SK-N-SH (cell line): ENCODE measurements at regions not wholly inside any gene's neighbourhood (a gene's known extent, or its start where the extent isn't known, plus 50 kb on each side); places are given as distances from the start of the nearest gene placed in this dataset.

ENCODE experiments used
- CTCF ChIA-PET: fragments of 300-600, 350-600 bp; formaldehyde crosslinking; extraction: SDS; loops from one replicate; lab custom pipeline; 2021; lab: Yijun Ruan, JAX
- POLR2A ChIA-PET: fragments of 350-600 bp; sonication (Branson Sonifier 250); formaldehyde crosslinking; extraction: SDS; loops from one replicate; lab custom pipeline; 2020; ENCODE audit warnings: antibody characterized with exemption, inconsistent platforms; lab: Yijun Ruan, JAX
- DNase-seq: peaks from one replicate; pipeline ENCODE4 v3.0.0; 2012
- H2AFZ ChIP-seq: fragments of 200-600 bp; sonication (generic); 2 replicates; pipeline ENCODE4 v1.8.1; 2016; ENCODE audit warnings: antibody characterized with exemption, mild to moderate bottlenecking, low read depth
- H3F3A ChIP-seq: fragments of 200-600 bp; sonication (generic); replicated peaks from 2 replicates; pipeline ENCODE3; 2016; ENCODE audit warnings: antibody characterized with exemption, mild to moderate bottlenecking; ENCODE audit not compliant: insufficient read depth
- H3K27ac ChIP-seq, 2 experiments: fragments of 200-500 bp in 1 of 2; fragments of 200-600 bp in 1 of 2; sonication (Bioruptor generic) in 1 of 2; sonication (generic), shearing (Covaris generic) in 1 of 2; 2 replicates each; pipeline versions ENCODE4 v1.5.1 to v1.6.1; 2014 to 2016; ENCODE audit warnings: low read depth in 2 of 2, inconsistent platforms in 1 of 2, low read length in 1 of 2, mild to moderate bottlenecking in 1 of 2, mixed read lengths in 1 of 2
- H3K27me3 ChIP-seq: fragments of 200-600 bp; sonication (generic), shearing (Covaris generic); 2 replicates; pipeline ENCODE4 v1.6.1; 2016; ENCODE audit warnings: mixed run types; ENCODE audit not compliant: insufficient read depth
- H3K36me3 ChIP-seq, 2 experiments: fragments of 200-500 bp in 1 of 2; fragments of 200-600 bp in 1 of 2; sonication (Bioruptor generic) in 1 of 2; sonication (generic) in 1 of 2; replicated peaks in 1 of 2; 2 replicates each; pipeline versions ENCODE3 to v1.5.1; 2014 to 2016; ENCODE audit warnings: low read length in 1 of 2, mild to moderate bottlenecking in 1 of 2; ENCODE audit not compliant: insufficient read depth in 2 of 2, control insufficient read depth in 1 of 2
- H3K4me1 ChIP-seq, 2 experiments: fragments of 200-500 bp in 1 of 2; fragments of 200-600 bp in 1 of 2; sonication (Bioruptor generic) in 1 of 2; sonication (generic), shearing (Covaris generic) in 1 of 2; 2 replicates each; pipeline versions ENCODE4 v1.5.1 to v1.6.1; 2014 to 2016; ENCODE audit warnings: low read depth in 1 of 2, low read length in 1 of 2, mixed run types in 1 of 2; ENCODE audit not compliant: insufficient read depth in 2 of 2, control insufficient read depth in 1 of 2
- H3K4me2 ChIP-seq: fragments of 200-600 bp; sonication (generic), shearing (Covaris generic); 2 replicates; pipeline ENCODE4 v1.6.1; 2017; ENCODE audit warnings: mixed run types
- H3K4me3 ChIP-seq, 2 experiments: fragments of 200-500 bp in 1 of 2; fragments of 200-600 bp in 1 of 2; sonication (Bioruptor generic) in 1 of 2; sonication (generic), shearing (Covaris generic) in 1 of 2; 2 replicates each; pipeline versions ENCODE4 v1.5.1 to v1.8.1; 2014 to 2016; ENCODE audit warnings: low read depth in 2 of 2, inconsistent platforms in 1 of 2, low read length in 1 of 2, mild to moderate bottlenecking in 1 of 2, mixed read lengths in 1 of 2, moderate library complexity in 1 of 2
- H3K79me2 ChIP-seq: fragments of 200-600 bp; sonication (generic); 2 replicates; pipeline ENCODE4 v1.8.1; 2017; ENCODE audit warnings: mild to moderate bottlenecking; ENCODE audit not compliant: insufficient read depth
- H3K9ac ChIP-seq: fragments of 200-600 bp; sonication (generic); 2 replicates; pipeline ENCODE4 v1.6.1; 2017; ENCODE audit warnings: mixed run types
- H3K9me2 ChIP-seq: fragments of 200-600 bp; sonication (generic); 2 replicates; pipeline ENCODE4 v1.6.1; 2017; ENCODE audit warnings: mixed run types
- H3K9me3 ChIP-seq: fragments of 200-600 bp; sonication (generic); 2 replicates; pipeline ENCODE4 v1.6.1; 2017; ENCODE audit warnings: mixed run types, mild to moderate bottlenecking, moderate library complexity
- H4K20me1 ChIP-seq: fragments of 200-600 bp; sonication (generic); 2 replicates; pipeline ENCODE4 v1.6.1; 2017; ENCODE audit warnings: mild to moderate bottlenecking, mixed run types; ENCODE audit not compliant: insufficient read depth
- CHD2 ChIP-seq: fragments of 150-350 bp; IDR thresholded peaks from 2 replicates; pipeline ENCODE4 v1.6.1; 2018; ENCODE audit warnings: low read length; ENCODE audit not compliant: partially characterized antibody
- CTCF ChIP-seq: fragments of 200-600 bp; sonication (generic); IDR thresholded peaks from 2 replicates; pipeline ENCODE4 v1.6.1; 2017; ENCODE audit warnings: antibody characterized with exemption, mild to moderate bottlenecking, moderate library complexity
- ELF1 ChIP-seq: IDR thresholded peaks from 2 replicates; pipeline ENCODE4 v1.4.0; 2012
- EZH2phosphoT487 ChIP-seq: fragments of 200-600 bp; sonication (generic); IDR thresholded peaks from 2 replicates; pipeline ENCODE4 v1.6.1; 2017; ENCODE audit warnings: low read depth, mixed run types, mild to moderate bottlenecking, antibody characterized with exemption, moderate library complexity, borderline replicate concordance
- FOSL2 ChIP-seq: IDR thresholded peaks from 2 replicates; pipeline ENCODE4 v1.4.0; 2012; ENCODE audit warnings: low read depth, mild to moderate bottlenecking, moderate library complexity, borderline replicate concordance
- IRF3 ChIP-seq: fragments of 150-350 bp; IDR thresholded peaks from 2 replicates; pipeline ENCODE4 v1.6.1; 2016; ENCODE audit warnings: mild to moderate bottlenecking, low read depth, low read length
- MAX ChIP-seq: IDR thresholded peaks from 2 replicates; pipeline ENCODE4 v1.4.0; 2012; ENCODE audit warnings: low read depth
- MXI1 ChIP-seq: IDR thresholded peaks from 2 replicates; pipeline ENCODE4 v1.6.1; 2012; ENCODE audit warnings: mild to moderate bottlenecking, low read depth, low read length, improper control_type of control experiment
- NRF1 ChIP-seq: IDR thresholded peaks from 2 replicates; pipeline ENCODE4 v1.6.1; 2012; ENCODE audit warnings: low read depth, mild to moderate bottlenecking, low read length
- PBX3 ChIP-seq: IDR thresholded peaks from 2 replicates; pipeline ENCODE4; 2012
- RCOR1 ChIP-seq: fragments of 150-350 bp; IDR thresholded peaks from 2 replicates; pipeline ENCODE4 v1.6.1; 2017; ENCODE audit warnings: antibody characterized with exemption, low read length
- SMC3 ChIP-seq: IDR thresholded peaks from 2 replicates; pipeline ENCODE4 v1.6.1; 2012; ENCODE audit warnings: low read depth, low read length, improper control_type of control experiment
- TEAD4 ChIP-seq: IDR thresholded peaks from 2 replicates; pipeline ENCODE4 v1.4.0; 2012; ENCODE audit warnings: mild to moderate bottlenecking, borderline replicate concordance; ENCODE audit not compliant: insufficient read depth
- WGBS: methylation state at CpG from one replicate; pipeline ENCODE4 v1.1.6; 2017; ENCODE audit warnings: low lambda C conversion rate; 5-methylcytosine and 5-hydroxymethylcytosine counted together

GRCh38 chr20:50284811-50285375, 94.3 kb downstream of the CEBPB start:
- ChIA-PET POLR2A (no interaction called here), CTCF (interaction anchor here (1.0 to 1.3 kb wide), 3 partner anchors 11 to 179 kb away, joined by 3 to 4 read pairs (median 3); no protein-coding TSS in a partner anchor)
- peak; percentile 65 for DNase-seq
- Histone ChIP-seq H2AFZ (peak overlapping the region; percentile 79), H3K9ac (no peak overlapping the region; the same call in 1 of the 2 replicates), H3K27me3 (no peaks in the 10 kb centered on the region), H3K36me3 (no peaks in the 10 kb centered on the region), H3K79me2 (no peaks in the 10 kb centered on the region), H3K4me1 (peaks cover 14 to 23% of the 10 kb centered on the region in 2 experiments; a peak in 3 of 4 replicates), H3K27ac (peak overlapping the region in 1 of 2 experiments; percentile 43; a peak in 2 of 4 replicates), H3F3A (no peaks in the 10 kb centered on the region), H4K20me1 (no peaks in the 10 kb centered on the region), H3K9me3 (no peaks in the 10 kb centered on the region), H3K9me2 (no peaks in the 10 kb centered on the region), H3K4me2 (peak overlapping the region; percentile 52; the same call in 1 of the 2 replicates), H3K4me3 (no peak overlapping the region)
- WGBS, result 84% methylated on average over 8 of the region's 10 CpGs
- no peak for TF ChIP-seq MXI1
- TF ChIP-seq PBX3, result no peak
- no peak for TF ChIP-seq CHD2
- TF ChIP-seq RCOR1, result no peak
- no peak for TF ChIP-seq TEAD4
- TF ChIP-seq FOSL2, result no peak
- TF ChIP-seq EZH2phosphoT487, result no peak
- TF ChIP-seq MAX, result no peak
- no peak for TF ChIP-seq NRF1
- TF ChIP-seq SMC3, result no peak
- TF ChIP-seq CTCF, result no peak
- TF ChIP-seq IRF3, result no peak
- no peak for TF ChIP-seq ELF1
